ENCODE measurements at regions not wholly inside any gene's neighbourhood (a gene's known extent, or its start where the extent isn't known, plus 50 kb on each side); places are given as distances from the start of the nearest gene placed in this dataset.

DNA sequence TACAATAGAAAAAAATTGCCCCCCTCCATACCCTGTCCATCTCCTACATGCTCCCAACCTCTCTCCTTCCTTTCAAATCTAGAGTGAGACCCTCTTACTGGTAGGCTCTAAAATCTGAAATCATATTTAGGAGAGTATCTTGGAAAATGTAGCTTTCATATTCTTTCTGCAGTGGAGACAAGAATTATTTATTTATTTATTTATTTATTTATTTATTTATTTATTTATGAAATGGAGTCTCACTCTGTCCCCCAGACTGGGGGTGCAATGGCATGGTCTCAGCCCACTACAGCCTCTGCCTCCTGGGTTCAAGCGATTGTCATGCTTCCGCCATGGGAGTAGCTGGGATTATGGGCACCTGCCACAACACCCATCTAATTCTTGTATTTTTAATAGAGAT, 174.1 kb upstream of the MYO16 start:
- TF ChIP-seq CTCF (IDR thresholded peaks at IDR 0.05; ENCODE audit: low read length) (no peak), EZH2 (IDR thresholded peaks at IDR 0.05; ENCODE audit: borderline replicate concordance, low read length) (no peak)

Data from OCI-LY1 (cell line).